DMS53 treated with DMSO at 0.1 percent for 48 hours (cell line): ENCODE measurements at regions not wholly inside any gene's neighbourhood (a gene's known extent, or its start where the extent isn't known, plus 50 kb on each side); places are given as distances from the start of the nearest gene placed in this dataset.

ENCODE experiments used
- DNase-seq: peaks from one replicate; lab custom pipeline; 2025; ENCODE audit not compliant: unreplicated experiment; lab: John Stamatoyannopoulos, UW

DNA sequence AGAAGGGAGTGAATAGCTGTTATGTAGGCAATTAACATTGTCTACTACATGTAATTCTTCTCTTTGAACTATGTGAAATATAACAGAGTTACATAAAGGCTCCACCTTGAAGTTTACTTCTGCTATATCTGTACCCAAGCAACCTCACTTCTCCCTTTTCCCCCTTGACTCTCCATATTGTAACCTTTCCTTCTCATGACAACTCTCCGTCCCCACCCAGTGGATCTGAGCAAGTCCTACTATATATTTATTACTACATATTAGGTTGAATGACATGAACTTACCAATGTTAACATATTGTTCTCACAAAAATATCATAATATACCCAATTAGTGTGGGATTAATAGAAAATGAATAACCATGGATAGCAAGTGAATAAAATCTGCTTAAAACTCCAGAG is 93.2 kb upstream of the ATP8A1 start:
- peak; percentile 39 for DNase-seq

DNA sequence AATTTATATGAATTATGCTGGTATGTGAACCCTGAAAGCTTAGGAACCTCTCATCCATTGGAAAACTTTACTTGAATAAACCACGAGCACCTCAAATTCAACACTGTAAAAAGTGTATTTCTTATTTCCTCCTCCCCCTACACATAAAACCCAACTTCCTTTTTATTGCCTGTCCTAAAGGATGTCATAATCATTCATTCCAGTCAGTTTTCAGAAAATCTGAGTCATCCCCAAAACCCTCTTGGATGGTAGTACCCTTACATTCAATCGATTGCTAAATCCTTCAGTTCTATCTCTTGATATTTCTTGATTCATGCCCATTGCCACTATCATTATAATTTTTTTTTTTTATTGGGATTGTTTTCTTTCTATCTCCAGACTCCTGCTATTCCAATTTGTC is 91.1 kb upstream of the ATP8A1 start:
- no peak for DNase-seq

DNA sequence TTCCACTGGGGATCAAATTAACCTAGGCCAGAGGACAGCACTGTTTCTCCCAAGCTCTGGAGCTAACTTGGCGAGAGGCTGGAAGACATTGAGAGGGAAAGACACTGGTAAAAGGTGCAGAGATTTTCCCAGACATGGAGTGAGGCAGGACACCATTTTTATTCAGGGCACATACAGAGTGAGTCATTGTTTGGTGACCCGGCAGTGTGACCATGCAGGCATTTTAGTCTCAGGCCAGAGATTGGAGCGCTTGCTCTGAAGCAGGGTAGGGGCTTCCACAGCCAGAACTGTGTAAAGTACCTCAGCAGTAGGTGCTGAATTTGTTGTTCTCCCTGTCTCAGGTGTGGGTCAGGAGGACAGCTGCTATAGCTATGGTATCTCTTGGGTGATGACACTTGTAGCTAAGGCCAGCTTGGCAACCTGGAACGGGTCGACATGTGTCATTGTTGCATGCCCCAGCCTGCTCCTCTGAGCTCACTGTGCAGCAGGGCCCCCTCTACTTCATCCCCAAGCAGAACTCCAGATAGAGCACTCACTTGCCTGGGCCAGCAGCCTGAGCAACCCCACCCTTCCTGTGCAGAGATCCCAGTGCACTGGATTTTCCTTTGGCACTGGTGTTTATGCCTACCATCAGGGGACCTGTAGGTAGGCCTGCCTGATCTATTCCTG is 79.8 kb upstream of the ATP8A1 start:
- no peak for DNase-seq

DNA sequence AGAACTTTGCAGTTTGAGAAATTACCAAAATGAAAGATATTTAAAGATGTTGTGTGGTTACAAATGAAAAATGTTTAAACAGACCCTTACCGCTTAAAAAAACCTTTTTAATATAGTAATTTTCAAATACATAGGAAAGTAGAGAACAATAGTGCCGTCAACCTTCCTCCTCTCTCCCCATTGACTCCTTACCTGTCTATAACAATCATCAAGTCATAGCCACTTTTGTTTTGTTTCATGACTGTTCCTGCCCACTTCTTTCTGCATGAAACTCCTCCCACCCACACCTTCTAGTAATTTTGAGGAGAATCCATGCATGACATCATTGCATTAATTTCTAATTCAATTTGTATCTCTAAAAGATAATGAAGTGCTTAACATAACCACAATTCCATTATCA is 76.5 kb upstream of the ATP8A1 start:
- no peak for DNase-seq

DNA sequence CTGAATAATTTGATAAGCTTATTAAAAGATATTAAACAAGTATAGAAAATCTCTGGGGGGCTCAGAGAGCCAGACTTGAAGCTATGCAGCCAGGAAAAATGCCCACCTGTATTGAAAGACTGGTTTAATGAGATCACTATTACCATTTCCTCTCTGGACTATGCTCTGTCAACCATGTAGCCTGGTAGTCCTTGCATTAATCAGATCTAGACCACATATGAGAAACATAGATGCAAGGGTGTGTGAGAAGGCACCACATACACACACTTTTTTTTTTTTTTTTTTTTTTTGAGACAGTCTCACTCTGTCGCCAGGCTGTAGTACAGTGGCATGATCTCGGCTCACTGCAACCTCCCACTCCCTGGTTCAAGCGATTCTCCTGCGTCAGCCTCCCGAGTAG is 75.9 kb upstream of the ATP8A1 start:
- DNase-seq, result no peak

DNA sequence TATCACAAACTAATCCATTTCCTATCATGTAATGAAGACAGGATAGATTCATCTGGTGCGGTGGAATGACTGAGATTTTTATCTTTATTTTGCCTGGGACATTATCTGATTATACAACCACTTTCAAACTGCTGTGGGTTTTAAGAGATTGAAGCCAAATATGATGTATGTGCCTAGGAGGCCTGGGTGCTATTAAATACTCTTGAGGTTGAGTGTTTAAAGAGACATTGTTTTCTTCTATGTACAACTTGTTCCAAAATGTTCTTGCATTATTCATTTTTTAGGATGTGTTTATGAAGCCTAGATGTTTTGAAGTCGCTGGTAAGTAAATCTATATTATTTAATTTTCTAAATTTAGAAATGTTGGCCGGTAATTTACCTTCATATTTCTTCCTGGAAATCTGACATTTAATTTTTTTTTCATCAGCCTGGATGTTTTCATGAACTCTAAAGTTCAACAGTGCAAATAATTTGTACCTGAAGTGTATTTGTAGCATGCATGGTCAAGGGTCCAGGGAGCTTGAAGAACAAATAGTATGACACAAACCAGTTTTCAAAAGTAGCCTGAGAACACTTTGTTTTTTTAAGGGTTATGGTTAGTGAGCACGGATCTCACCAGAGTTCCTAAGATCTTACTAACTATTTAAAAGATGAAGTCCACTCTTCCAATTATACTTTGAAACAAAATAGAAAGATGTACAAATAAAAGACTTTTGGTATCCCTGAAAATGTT is 72.8 kb upstream of the ATP8A1 start:
- DNase-seq, result peak; percentile 12

DNA sequence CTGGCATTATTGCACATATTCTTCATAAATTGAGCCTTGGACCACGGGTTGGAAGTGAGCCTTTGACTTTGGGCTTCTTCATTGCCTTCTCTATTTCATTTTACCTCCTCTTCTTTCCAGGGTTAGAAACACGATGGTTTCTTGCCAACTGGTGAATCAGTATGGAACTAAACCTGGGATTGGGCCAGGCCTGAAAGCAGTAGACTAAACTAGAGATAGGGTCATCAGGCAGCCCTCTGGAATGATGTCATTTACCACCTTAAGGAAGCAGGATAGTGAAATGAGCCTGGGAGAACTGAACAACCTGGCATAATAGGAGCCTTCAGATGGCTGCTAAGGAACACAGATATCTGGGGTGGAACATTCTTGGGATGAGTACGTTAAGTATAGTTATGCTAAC is 67.5 kb upstream of the ATP8A1 start:
- no peak for DNase-seq

DNA sequence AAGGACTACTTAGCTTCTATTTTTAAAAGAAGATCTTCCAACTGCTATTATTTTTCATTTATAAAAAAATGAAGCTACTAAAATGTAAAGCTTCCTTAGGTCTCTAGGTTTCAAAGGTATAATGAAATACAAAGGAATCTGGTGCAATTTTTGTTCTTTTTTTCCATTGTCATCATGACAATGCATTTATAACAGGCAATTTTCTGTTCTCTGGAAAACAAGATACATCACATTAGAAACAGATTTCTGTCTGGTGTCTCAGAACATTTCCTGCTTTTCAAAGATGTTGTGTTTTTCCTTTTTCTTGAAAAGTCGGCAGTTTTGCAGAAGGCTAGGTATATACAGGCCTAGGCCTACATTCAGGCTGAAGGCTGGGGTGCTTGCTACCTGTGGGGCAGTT is 63.6 kb upstream of the ATP8A1 start:
- DNase-seq, result no peak

DNA sequence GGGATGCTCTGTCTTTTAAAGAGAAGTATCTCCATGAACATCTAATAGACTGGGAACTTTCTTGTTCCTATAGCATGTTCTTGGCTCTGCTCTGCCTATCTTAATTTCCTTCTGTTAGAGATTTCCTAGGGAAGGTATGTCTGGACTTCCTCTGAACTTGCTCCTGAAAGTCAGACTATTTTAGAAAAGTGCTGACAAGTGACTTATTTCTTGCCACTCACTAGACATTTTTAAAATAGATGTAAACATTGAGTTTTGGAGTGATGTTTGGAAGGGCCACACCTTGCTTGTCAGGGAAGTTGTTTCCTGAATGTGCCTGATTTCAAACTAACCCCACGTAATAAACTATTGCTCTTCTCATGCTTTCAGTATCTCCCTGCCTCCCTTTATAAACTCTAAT is 62.4 kb upstream of the ATP8A1 start:
- DNase-seq, result no peak

DNA sequence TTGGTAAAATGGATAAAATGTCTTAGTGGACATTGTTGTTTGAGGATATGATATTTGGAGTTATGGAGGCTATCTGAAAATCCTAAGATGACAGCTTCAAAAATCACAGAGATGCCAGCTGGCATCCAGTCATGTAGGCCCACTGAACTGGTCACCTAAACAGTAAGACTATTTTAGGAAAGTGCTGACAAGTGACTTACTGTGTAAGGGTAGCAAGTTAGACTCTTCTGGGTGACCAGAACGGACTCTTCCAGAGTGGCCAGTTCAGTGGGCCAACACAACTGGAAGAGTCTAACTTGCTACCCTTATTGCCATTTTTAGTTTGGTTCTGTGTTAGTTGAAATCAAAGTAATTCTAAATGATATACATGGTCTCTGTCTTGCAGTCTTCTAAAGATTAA is 61.4 kb upstream of the ATP8A1 start:
- DNase-seq, result no peak

DNA sequence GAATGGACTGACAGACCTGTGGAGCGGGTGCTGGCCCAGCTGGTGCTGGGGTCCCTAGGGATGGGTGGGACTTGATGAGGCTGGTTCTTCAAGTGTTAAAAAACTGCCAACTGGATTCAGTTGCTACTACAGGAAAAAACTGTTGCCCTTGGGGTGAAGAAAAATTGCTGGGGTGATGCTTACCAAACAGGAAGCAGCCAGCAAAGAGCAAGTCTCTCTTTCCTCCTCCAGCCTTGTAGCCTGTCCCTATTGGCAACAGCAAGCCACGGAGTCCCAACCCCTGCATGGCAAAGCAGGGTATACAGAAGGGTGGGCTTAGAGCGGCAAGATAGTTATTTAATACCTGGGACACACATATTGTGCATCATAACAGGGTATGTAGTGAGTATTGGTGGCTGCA is 60.1 kb upstream of the ATP8A1 start:
- DNase-seq, result no peak

DNA sequence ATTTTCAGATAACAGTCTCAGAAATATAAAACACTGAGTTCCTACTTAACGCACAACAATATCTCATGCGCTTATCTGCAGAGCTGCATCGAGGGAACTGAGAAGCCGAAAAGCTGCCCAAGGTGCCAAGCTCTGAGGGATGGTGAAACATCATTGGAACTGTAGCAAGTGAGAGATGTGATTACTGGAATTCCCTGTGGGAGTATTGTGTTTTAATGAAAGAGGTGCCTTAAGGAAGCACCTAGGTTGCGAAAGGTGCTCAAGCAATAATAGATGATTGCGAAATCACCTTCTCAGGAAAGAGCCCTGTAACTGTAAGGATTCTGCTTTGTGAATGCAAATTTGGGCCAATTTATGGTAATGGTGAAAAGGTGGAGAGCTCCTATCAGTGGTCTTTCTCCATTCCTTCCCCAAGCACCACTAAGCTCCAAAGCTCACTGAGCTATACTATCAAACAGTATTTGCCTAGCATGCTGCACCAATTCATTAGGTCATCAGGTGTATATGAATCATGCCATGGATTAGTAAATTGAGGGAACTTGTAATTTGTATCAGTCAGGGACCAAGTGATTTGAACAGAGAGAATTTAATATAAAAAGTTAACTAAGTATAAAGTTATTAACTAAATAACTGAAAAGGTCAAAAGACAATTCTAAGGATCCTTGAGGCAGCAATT is 59.0 kb upstream of the ATP8A1 start:
- DNase-seq, result no peak

DNA sequence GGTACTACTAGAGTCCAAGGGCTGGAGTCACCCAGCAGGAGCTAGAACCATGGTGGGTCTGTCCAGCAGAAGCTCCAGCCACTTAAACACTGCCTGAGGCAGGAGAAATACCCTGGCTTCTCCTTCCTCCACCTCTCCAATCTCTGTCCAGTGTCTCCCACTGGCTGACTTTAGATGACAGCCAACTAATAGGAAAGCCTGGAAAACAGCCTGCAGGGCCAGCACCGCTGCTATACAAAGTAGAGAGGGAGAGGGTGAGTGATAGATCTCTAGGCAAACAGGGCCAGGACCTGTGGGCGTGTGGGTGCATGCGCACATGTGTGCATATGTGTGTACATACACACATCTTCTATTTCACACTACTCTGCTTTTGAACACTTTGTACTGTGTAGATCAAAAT is 56.5 kb upstream of the ATP8A1 start:
- DNase-seq, result no peak

DNA sequence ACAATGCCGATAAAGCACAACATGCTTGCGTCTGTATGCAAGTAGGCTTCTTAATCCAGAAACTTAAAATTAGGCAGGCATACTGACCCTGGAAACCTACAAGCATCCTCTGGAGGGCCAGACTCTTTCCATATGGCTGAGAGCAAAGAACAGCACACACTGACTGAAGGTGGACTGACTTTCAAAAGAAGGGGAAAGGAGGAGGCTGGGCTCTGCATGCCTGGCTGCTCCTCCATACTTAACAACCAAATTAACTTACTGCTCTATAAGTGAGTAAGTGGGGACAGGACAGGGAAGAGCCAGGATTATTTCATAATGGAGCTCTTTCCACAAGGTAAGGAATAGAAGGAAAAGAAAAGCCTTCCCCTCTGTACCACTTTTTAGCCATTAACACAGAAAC is 55.9 kb upstream of the ATP8A1 start:
- DNase-seq, result no peak

DNA sequence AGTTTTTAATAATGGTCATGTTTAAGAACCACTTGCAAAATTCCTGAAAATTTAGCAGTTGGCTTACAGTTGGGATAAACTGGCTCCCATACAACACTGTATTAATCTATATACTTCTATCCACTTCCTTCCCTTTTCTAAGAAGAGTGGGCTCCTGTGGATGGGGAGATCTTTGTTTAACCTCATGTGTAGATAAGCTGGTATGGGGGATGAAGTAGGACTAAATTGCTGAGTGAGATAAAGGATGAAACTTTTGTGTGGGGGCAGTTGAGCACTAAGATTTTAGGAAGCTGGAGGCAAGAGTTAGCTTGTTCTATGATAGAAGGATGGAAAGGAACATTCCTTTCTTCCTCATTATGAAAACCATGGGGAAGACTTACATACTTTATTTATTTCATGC is 54.6 kb upstream of the ATP8A1 start:
- no peak for DNase-seq

DNA sequence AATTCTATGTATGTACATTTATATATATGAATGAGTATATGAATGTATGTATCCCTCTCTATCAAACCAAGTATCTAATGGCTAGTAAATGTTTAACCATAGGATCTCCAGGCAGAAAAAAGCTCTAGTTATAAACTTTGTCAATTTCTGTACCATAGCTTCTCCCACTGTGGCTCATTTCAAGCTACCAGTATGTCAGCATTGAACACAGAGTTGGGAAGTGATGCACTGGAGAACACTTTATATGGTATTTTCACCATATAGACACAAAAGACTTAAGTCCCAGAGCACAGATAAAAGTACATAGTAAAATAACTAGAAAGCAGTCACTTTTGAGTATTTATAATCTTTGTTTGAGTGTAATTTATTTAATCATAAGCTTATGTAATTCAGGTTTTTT is 53.9 kb upstream of the ATP8A1 start:
- peak; percentile 52 for DNase-seq

DNA sequence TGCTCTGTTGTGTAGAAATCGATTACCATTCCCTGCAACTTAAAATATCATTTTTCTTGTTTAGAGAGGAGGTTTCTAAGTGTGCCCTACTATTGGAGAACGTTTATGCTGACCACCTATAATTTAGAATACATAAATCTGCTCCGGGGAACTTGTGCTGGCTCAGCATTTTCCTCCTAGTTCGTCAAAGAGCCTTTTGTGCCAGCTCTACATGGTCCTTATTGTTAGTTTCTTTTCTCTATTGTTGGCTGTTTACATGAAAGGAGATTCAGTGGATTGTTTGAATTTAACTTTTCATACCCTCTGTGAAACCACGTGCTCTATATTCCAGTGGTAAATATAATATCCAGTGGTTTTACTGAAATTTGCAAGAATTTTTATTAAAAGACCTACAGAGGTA is 53.4 kb upstream of the ATP8A1 start:
- DNase-seq, result peak; percentile 55

DNA sequence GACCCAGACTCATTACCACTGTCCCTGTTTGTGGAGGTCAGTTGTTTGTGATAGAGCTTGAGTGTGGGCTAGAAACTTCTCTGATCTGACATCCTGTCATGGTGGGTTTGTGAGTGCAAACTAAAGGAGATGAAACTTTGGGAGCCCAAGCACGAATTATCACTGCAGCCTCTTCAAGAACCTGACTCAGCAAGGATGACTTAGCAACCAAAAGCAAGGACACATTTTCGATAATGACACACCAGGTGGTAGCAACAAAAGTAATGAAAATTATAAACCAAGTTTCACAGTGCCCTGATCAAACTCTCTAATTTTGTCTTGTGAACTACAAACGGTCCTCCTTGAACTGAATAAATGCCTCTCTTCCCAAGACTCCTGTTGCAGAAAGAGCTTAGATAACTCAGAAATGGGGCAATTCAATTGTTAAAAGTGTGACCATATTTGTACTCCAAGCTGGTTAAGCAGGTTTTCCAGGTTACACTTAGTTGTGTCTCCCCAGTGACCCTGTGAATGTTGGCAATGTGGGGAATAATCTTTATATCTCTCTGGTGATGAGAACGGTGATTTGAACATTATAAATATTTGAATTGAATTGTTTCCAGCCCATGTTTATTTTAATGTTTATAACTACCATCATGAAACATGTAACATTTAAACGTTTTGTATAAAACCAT is 52.6 kb upstream of the ATP8A1 start:
- peak; percentile 96 for DNase-seq

DNA sequence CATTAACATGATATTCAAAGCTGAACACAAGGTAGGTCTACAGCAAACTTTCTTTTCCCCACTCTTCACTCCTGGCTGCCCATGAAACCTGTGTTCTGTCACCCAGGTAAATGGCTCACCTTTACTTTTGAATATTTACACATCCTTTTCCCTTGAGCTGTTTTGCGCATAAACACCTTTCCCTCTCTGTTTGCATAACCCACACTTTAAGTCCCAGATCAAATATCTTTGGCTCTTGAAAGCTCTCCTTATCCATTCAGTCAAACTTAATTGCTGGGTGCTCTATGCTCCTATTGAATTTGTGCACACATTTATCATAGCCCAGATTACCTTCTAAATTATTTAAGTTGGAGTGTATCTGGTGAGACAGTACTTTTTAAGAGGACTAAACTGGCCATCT is 51.7 kb upstream of the ATP8A1 start:
- DNase-seq, result peak; percentile 76
